ENCODE measurements at regions not wholly inside any gene's neighbourhood (a gene's known extent, or its start where the extent isn't known, plus 50 kb on each side); places are given as distances from the start of the nearest gene placed in this dataset.

- H3K4me1 ChIP-seq (ENCODE audit: control insufficient read depth, insufficient read depth, low read length): peaks cover 1% of the 10 kb centered on the region
- H3K9me3 ChIP-seq (ENCODE audit: control insufficient read depth, insufficient read depth, low read length): no peaks in the 10 kb centered on the region
- no CpG with 5 or more reads among the region's 4 CpGs for WGBS (ENCODE audit: insufficient coverage, insufficient read length)
- no peaks in the 10 kb centered on the region for H3K36me3 ChIP-seq (ENCODE audit: control insufficient read depth, insufficient read depth, low read length)
- no peaks in the 10 kb centered on the region for H3K27me3 ChIP-seq (ENCODE audit: control insufficient read depth, insufficient read depth, low read length)
- no peak for DNase-seq (ENCODE audit: low read depth, low spot score)
- no peak overlapping the region for H3K4me3 ChIP-seq (ENCODE audit: low read length)
- no peak overlapping the region for H3K27ac ChIP-seq (ENCODE audit: low read length)
Observed at GRCh38 chr5:168052686-168053085, 238.8 kb upstream of the WWC1 start.

- DNase-seq (ENCODE audit: low read depth, low spot score): no peak
- H3K27ac ChIP-seq (ENCODE audit: low read length): no peak overlapping the region
- H3K4me1 ChIP-seq (ENCODE audit: control insufficient read depth, insufficient read depth, low read length): no peaks in the 10 kb centered on the region
- no peaks in the 10 kb centered on the region for H3K9me3 ChIP-seq (ENCODE audit: control insufficient read depth, insufficient read depth, low read length)
- no CpG with 5 or more reads among the region's 2 CpGs for WGBS (ENCODE audit: insufficient coverage, insufficient read length)
- no peak overlapping the region for H3K4me3 ChIP-seq (ENCODE audit: low read length)
- H3K27me3 ChIP-seq (ENCODE audit: control insufficient read depth, insufficient read depth, low read length): no peaks in the 10 kb centered on the region
- no peaks in the 10 kb centered on the region for H3K36me3 ChIP-seq (ENCODE audit: control insufficient read depth, insufficient read depth, low read length)
Observed at GRCh38 chr5:168054091-168054490, 237.4 kb upstream of the WWC1 start.

- Histone ChIP-seq H3K4me1 (ENCODE audit: control insufficient read depth, insufficient read depth, low read length) (no peaks in the 10 kb centered on the region), H3K27ac (ENCODE audit: low read length) (no peak overlapping the region), H3K4me3 (ENCODE audit: low read length) (no peak overlapping the region), H3K9me3 (ENCODE audit: control insufficient read depth, insufficient read depth, low read length) (no peaks in the 10 kb centered on the region), H3K36me3 (ENCODE audit: control insufficient read depth, insufficient read depth, low read length) (no peaks in the 10 kb centered on the region), H3K27me3 (ENCODE audit: control insufficient read depth, insufficient read depth, low read length) (no peaks in the 10 kb centered on the region)
- no CpG with 5 or more reads among the region's 3 CpGs for WGBS (ENCODE audit: insufficient coverage, insufficient read length)
- no peak for DNase-seq (ENCODE audit: low read depth, low spot score)
Observed at GRCh38 chr5:168055141-168055683, 236.2 kb upstream of the WWC1 start.

GRCh38 chr5:168055961-168056360 is 235.5 kb upstream of the WWC1 start:
- H3K36me3 ChIP-seq (ENCODE audit: control insufficient read depth, insufficient read depth, low read length): no peaks in the 10 kb centered on the region
- WGBS (ENCODE audit: insufficient coverage, insufficient read length): no CpG with 5 or more reads among the region's 1 CpG

GRCh38 chr5:168056499-168057182 is 234.8 kb upstream of the WWC1 start:
- WGBS (ENCODE audit: insufficient coverage, insufficient read length): no CpG with 5 or more reads among the region's 1 CpG

More at GRCh38 chr5:168055961-168056360, 235.5 kb upstream of the WWC1 start:
- DNase-seq (ENCODE audit: low read depth, low spot score): no peak
- Histone ChIP-seq H3K4me1 (ENCODE audit: control insufficient read depth, insufficient read depth, low read length) (no peaks in the 10 kb centered on the region), H3K9me3 (ENCODE audit: control insufficient read depth, insufficient read depth, low read length) (no peaks in the 10 kb centered on the region), H3K4me3 (ENCODE audit: low read length) (no peak overlapping the region), H3K27me3 (ENCODE audit: control insufficient read depth, insufficient read depth, low read length) (no peaks in the 10 kb centered on the region), H3K27ac (ENCODE audit: low read length) (no peak overlapping the region)

GRCh38 chr5:168057905-168058304 is 233.5 kb upstream of the WWC1 start:
- Histone ChIP-seq H3K36me3 (ENCODE audit: control insufficient read depth, insufficient read depth, low read length) (no peaks in the 10 kb centered on the region), H3K4me1 (ENCODE audit: control insufficient read depth, insufficient read depth, low read length) (no peaks in the 10 kb centered on the region), H3K27me3 (ENCODE audit: control insufficient read depth, insufficient read depth, low read length) (no peaks in the 10 kb centered on the region), H3K4me3 (ENCODE audit: low read length) (no peak overlapping the region), H3K27ac (ENCODE audit: low read length) (no peak overlapping the region), H3K9me3 (ENCODE audit: control insufficient read depth, insufficient read depth, low read length) (no peaks in the 10 kb centered on the region)
- WGBS (ENCODE audit: insufficient coverage, insufficient read length): no CpG with 5 or more reads among the region's 7 CpGs
- no peak for DNase-seq (ENCODE audit: low read depth, low spot score)

More at GRCh38 chr5:168056499-168057182, 234.8 kb upstream of the WWC1 start:
- H3K4me3 ChIP-seq (ENCODE audit: low read length): no peak overlapping the region
- no peaks in the 10 kb centered on the region for H3K36me3 ChIP-seq (ENCODE audit: control insufficient read depth, insufficient read depth, low read length)
- no peak overlapping the region for H3K27ac ChIP-seq (ENCODE audit: low read length)
- no peaks in the 10 kb centered on the region for H3K9me3 ChIP-seq (ENCODE audit: control insufficient read depth, insufficient read depth, low read length)
- DNase-seq (ENCODE audit: low read depth, low spot score): no peak
- H3K27me3 ChIP-seq (ENCODE audit: control insufficient read depth, insufficient read depth, low read length): no peaks in the 10 kb centered on the region
- H3K4me1 ChIP-seq (ENCODE audit: control insufficient read depth, insufficient read depth, low read length): no peaks in the 10 kb centered on the region

GRCh38 chr5:168059131-168059530 is 232.3 kb upstream of the WWC1 start:
- no CpG with 5 or more reads among the region's 2 CpGs for WGBS (ENCODE audit: insufficient coverage, insufficient read length)
- H3K9me3 ChIP-seq (ENCODE audit: control insufficient read depth, insufficient read depth, low read length): no peaks in the 10 kb centered on the region
- no peaks in the 10 kb centered on the region for H3K36me3 ChIP-seq (ENCODE audit: control insufficient read depth, insufficient read depth, low read length)
- no peaks in the 10 kb centered on the region for H3K4me1 ChIP-seq (ENCODE audit: control insufficient read depth, insufficient read depth, low read length)
- no peak for DNase-seq (ENCODE audit: low read depth, low spot score)
- H3K27me3 ChIP-seq (ENCODE audit: control insufficient read depth, insufficient read depth, low read length): no peaks in the 10 kb centered on the region
- H3K4me3 ChIP-seq (ENCODE audit: low read length): no peak overlapping the region
- no peak overlapping the region for H3K27ac ChIP-seq (ENCODE audit: low read length)

- DNase-seq (ENCODE audit: low read depth, low spot score): no peak
- H3K36me3 ChIP-seq (ENCODE audit: control insufficient read depth, insufficient read depth, low read length): no peaks in the 10 kb centered on the region
Observed at GRCh38 chr5:168062239-168062638, 229.2 kb upstream of the WWC1 start.

GRCh38 chr5:168064457-168064856 is 227.0 kb upstream of the WWC1 start:
- no peaks in the 10 kb centered on the region for H3K36me3 ChIP-seq (ENCODE audit: control insufficient read depth, insufficient read depth, low read length)
- DNase-seq (ENCODE audit: low read depth, low spot score): no peak
- H3K4me1 ChIP-seq (ENCODE audit: control insufficient read depth, insufficient read depth, low read length): no peaks in the 10 kb centered on the region
- no peaks in the 10 kb centered on the region for H3K9me3 ChIP-seq (ENCODE audit: control insufficient read depth, insufficient read depth, low read length)
- no peak overlapping the region for H3K27ac ChIP-seq (ENCODE audit: low read length)
- no peaks in the 10 kb centered on the region; the same call in 1 of the 2 replicates for H3K27me3 ChIP-seq (ENCODE audit: control insufficient read depth, insufficient read depth, low read length)
- no CpG with 5 or more reads among the region's 5 CpGs for WGBS (ENCODE audit: insufficient coverage, insufficient read length)
- H3K4me3 ChIP-seq (ENCODE audit: low read length): no peak overlapping the region

More at GRCh38 chr5:168062239-168062638, 229.2 kb upstream of the WWC1 start:
- Histone ChIP-seq H3K9me3 (ENCODE audit: control insufficient read depth, insufficient read depth, low read length) (no peaks in the 10 kb centered on the region), H3K27me3 (ENCODE audit: control insufficient read depth, insufficient read depth, low read length) (no peaks in the 10 kb centered on the region; the same call in 1 of the 2 replicates), H3K4me1 (ENCODE audit: control insufficient read depth, insufficient read depth, low read length) (no peaks in the 10 kb centered on the region), H3K4me3 (ENCODE audit: low read length) (no peak overlapping the region), H3K27ac (ENCODE audit: low read length) (no peak overlapping the region)
- no CpG with 5 or more reads among the region's 3 CpGs for WGBS (ENCODE audit: insufficient coverage, insufficient read length)

GRCh38 chr5:168064933-168065622 is 226.4 kb upstream of the WWC1 start:
- Histone ChIP-seq H3K4me3 (ENCODE audit: low read length) (no peak overlapping the region), H3K27ac (ENCODE audit: low read length) (no peak overlapping the region), H3K27me3 (ENCODE audit: control insufficient read depth, insufficient read depth, low read length) (no peaks in the 10 kb centered on the region; the same call in 1 of the 2 replicates), H3K4me1 (ENCODE audit: control insufficient read depth, insufficient read depth, low read length) (no peaks in the 10 kb centered on the region), H3K9me3 (ENCODE audit: control insufficient read depth, insufficient read depth, low read length) (no peaks in the 10 kb centered on the region), H3K36me3 (ENCODE audit: control insufficient read depth, insufficient read depth, low read length) (no peaks in the 10 kb centered on the region)
- WGBS (ENCODE audit: insufficient coverage, insufficient read length): no CpG with 5 or more reads among the region's 8 CpGs
- no peak for DNase-seq (ENCODE audit: low read depth, low spot score)
